T-cell (primary cell): ENCODE measurements at regions not wholly inside any gene's neighbourhood (a gene's known extent, or its start where the extent isn't known, plus 50 kb on each side); places are given as distances from the start of the nearest gene placed in this dataset.

Source experiments
- ATAC-seq, 4 experiments: fragments of 200-7000 bp in 3 of 4; fragments of 150-1000 bp in 1 of 4; cut with Tn5 transposase; replicated peaks in 1 of 4; 1 replicate in 3 of 4; 2 replicates in 1 of 4; pipeline ENCODE4 v1.10.0; 2021; ENCODE audit warnings: moderate library complexity in 3 of 4, mild to moderate bottlenecking in 2 of 4, moderate number of reproducible peaks in 1 of 4
- CTCF ChIA-PET, 2 donors: fragments of 300-600 bp; sonication (Branson Sonifier 250); formaldehyde crosslinking; loops; one replicate each; lab custom pipeline; 2022; ENCODE audit warnings: antibody characterized with exemption in 2 of 2; lab: Charles Lee
- POLR2A ChIA-PET, 2 donors: fragments of 300-600 bp; sonication (Branson Sonifier 250); formaldehyde crosslinking; loops; one replicate each; lab custom pipeline; 2022; ENCODE audit warnings: antibody characterized with exemption in 2 of 2; lab: Charles Lee
- DNase-seq, 35 experiments: peaks; one replicate each; pipeline versions ENCODE4 v3.0.0 to v3.0.0-alpha.2; 2013 to 2023
- H3K27ac ChIP-seq: one replicate; pipeline ENCODE4 v1.5.1; 2013; ENCODE audit warnings: low read length
- H3K27me3 ChIP-seq, 2 experiments: replicated peaks in 1 of 2; 1 replicate in 1 of 2; 2 replicates in 1 of 2; pipeline versions ENCODE4 v1.6.1 to v1.7.0; 2013; ENCODE audit warnings: low read length in 1 of 2, mixed read lengths in 1 of 2; ENCODE audit not compliant: control insufficient read depth in 2 of 2, insufficient read depth in 2 of 2; ENCODE audit errors: extremely low read depth in 1 of 2
- H3K36me3 ChIP-seq, 2 donors: 1 replicate in 1 of 2; 2 replicates in 1 of 2; pipeline versions ENCODE4 v1.6.1 to v1.7.0; 2013; ENCODE audit warnings: low read length in 1 of 2; ENCODE audit not compliant: control insufficient read depth in 2 of 2, insufficient read depth in 1 of 2; ENCODE audit errors: extremely low read depth in 1 of 2
- H3K4me1 ChIP-seq, 2 experiments: 1 replicate in 1 of 2; 2 replicates in 1 of 2; pipeline versions ENCODE4 v1.6.1 to v1.7.0; 2013; ENCODE audit warnings: low read length in 2 of 2, mixed read lengths in 1 of 2; ENCODE audit not compliant: insufficient read depth in 2 of 2, control insufficient read depth in 1 of 2; ENCODE audit errors: extremely low read depth in 1 of 2
- H3K4me3 ChIP-seq, 2 donors: 1 replicate in 1 of 2; 2 replicates in 1 of 2; pipeline versions ENCODE4 v1.5.1 to v1.7.0; 2013; ENCODE audit warnings: mild to moderate bottlenecking in 2 of 2, low read length in 1 of 2, moderate library complexity in 1 of 2; ENCODE audit not compliant: control insufficient read depth in 1 of 2; ENCODE audit errors: extremely low read depth in 1 of 2
- H3K9me3 ChIP-seq: 2 replicates; pipeline ENCODE4 v1.7.0; 2013
- H3K27ac Mint-ChIP-seq, 2 donors: one replicate each; pipeline ENCODE4 v1.8.0; 2020 to 2021; ENCODE audit warnings: mild to moderate bottlenecking in 2 of 2, mixed read lengths in 2 of 2
- H3K27me3 Mint-ChIP-seq, 2 donors: one replicate each; pipeline ENCODE4 v1.8.0; 2021 to 2022; ENCODE audit warnings: mixed read lengths in 2 of 2
- H3K36me3 Mint-ChIP-seq: one replicate; pipeline ENCODE4 v1.8.0; 2021; ENCODE audit warnings: mixed read lengths
- H3K4me1 Mint-ChIP-seq, 3 donors: one replicate each; pipeline ENCODE4 v1.8.0; 2020 to 2022; ENCODE audit warnings: mixed read lengths in 3 of 3, mild to moderate bottlenecking in 1 of 3
- H3K4me3 Mint-ChIP-seq, 3 donors: one replicate each; pipeline ENCODE4 v1.8.0; 2020 to 2022; ENCODE audit warnings: mild to moderate bottlenecking in 3 of 3, mixed read lengths in 3 of 3, moderate library complexity in 3 of 3
- H3K9me3 Mint-ChIP-seq, 3 donors: one replicate each; pipeline ENCODE4 v1.8.0; 2020 to 2022; ENCODE audit warnings: mixed read lengths in 3 of 3
- whole genome bisulfite sequencing: methylation state at CpG from one replicate; pipeline ENCODE4 v1.1.5; 2013; ENCODE audit warnings: missing lambda C conversion rate; ENCODE audit not compliant: insufficient coverage; 5-methylcytosine and 5-hydroxymethylcytosine counted together

DNA sequence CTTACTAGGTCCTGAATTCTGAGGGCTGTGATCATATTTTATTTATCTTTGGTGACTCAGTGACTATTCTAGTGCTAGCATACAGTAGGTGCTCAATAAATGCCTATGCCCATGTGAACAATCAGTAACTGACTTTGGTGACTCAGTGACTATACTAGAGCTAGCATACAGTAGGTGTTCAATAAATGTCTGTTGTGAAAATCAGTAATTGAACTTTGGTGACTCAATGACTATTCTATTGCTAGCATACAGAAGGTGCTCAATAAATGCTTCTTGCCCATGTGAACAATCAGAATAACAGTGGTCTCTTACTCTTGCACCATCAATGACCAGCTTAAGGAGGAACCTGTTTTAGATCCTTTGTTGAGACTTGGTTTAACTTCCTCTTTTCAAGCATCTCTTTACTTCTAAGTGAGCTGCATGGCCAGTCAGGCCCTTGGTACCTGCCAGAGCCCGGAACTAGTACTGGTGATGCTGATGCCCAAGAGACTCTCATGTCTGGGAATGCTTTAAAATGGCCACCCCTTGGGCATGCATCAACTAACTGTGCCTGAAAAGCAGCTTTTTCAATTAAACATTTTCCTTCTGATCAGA, 214.9 kb upstream of the SPRED2 start:
- H3K4me1 ChIP-seq: no peaks in the 10 kb centered on the region
- H3K27ac Mint-ChIP-seq: no peak overlapping the region
- 80% methylated on average over 1 of the region's 1 CpG for WGBS
- ChIA-PET POLR2A (no interaction called here), CTCF (no interaction called here)
- ATAC-seq: no peak
- no peak overlapping the region for H3K4me3 Mint-ChIP-seq
- no peaks in the 10 kb centered on the region for H3K36me3 Mint-ChIP-seq
- no peak overlapping the region for H3K4me3 ChIP-seq
- no peaks in the 10 kb centered on the region for H3K27me3 ChIP-seq
- H3K4me1 Mint-ChIP-seq: no peaks in the 10 kb centered on the region
- H3K27ac ChIP-seq: no peak overlapping the region
- H3K27me3 Mint-ChIP-seq: no peaks in the 10 kb centered on the region
- no peaks in the 10 kb centered on the region for H3K36me3 ChIP-seq
- no peaks in the 10 kb centered on the region for H3K9me3 ChIP-seq
- no peaks in the 10 kb centered on the region for H3K9me3 Mint-ChIP-seq
- DNase-seq: no peak

DNA sequence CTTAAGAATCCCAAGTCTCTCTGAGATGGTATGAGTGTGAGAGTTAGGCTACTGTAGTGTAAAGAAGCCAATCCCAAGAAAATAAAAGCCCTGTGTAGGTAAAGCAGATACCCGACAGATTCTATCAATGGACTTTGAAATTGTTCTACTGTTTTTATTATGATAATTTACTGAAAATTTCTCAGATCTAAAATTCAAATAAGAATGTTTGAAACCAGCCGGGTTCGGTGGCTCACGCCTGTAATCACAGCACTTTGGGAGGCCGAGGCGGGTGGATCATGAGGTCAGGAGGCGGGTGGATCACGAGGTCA, 208.3 kb upstream of the SPRED2 start:
- DNase-seq (no peak), ATAC-seq (no peak)
- H3K36me3 ChIP-seq: no peaks in the 10 kb centered on the region
- peaks cover 3 to 5% (median 4%) of the 10 kb centered on the region in 3 donors for H3K4me1 Mint-ChIP-seq
- no peaks in the 10 kb centered on the region for H3K36me3 Mint-ChIP-seq
- WGBS: no CpG with 5 or more reads among the region's 8 CpGs
- H3K27ac ChIP-seq: no peak overlapping the region
- H3K9me3 Mint-ChIP-seq: no peaks in the 10 kb centered on the region
- POLR2A ChIA-PET: no interaction called here
- no peaks in the 10 kb centered on the region for H3K9me3 ChIP-seq
- peaks cover 12 to 13% of the 10 kb centered on the region in 2 donors for H3K27me3 Mint-ChIP-seq
- H3K4me1 ChIP-seq: no peaks in the 10 kb centered on the region
- CTCF ChIA-PET: no interaction called here
- H3K27ac Mint-ChIP-seq: no peak overlapping the region
- no peak overlapping the region for H3K4me3 Mint-ChIP-seq
- H3K4me3 ChIP-seq: no peak overlapping the region
- H3K27me3 ChIP-seq: peaks cover 0 to 9% of the 10 kb centered on the region in 2 experiments

DNA sequence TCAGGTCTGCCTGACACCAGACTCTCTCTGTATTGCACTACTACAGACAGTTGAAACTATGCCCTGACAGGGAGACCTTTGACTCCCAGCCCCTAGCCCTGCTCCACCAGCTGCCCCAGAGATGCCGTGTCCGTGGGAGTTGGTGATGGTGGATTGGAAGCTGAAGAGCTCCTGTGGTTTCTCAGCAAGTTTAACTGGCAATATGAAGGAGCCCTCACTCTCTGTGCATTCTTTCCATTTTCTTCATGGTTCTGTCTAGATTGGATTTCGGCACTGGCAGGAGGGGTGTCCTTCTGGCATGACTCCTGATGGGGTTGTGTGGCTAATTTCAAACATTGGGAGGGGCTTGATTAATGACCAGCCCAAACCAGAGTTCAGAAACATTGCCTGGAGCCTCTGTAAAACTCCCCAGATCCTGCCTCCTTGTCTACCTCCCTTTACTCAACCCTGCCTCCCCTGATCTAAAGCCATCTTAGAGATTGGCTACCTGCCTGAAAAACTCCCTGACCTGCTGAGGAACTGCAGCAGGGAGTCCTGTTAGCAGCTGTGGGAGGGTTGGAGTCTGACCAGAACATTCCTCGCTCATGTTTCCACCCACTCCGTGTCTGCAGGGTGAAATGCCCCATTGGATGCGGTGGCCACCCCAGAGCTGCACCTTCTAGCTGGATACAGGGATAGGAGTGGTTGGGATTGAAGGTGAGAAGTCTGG, 206.9 kb upstream of the SPRED2 start:
- no peaks in the 10 kb centered on the region for H3K4me1 ChIP-seq
- POLR2A ChIA-PET: no interaction called here

DNA sequence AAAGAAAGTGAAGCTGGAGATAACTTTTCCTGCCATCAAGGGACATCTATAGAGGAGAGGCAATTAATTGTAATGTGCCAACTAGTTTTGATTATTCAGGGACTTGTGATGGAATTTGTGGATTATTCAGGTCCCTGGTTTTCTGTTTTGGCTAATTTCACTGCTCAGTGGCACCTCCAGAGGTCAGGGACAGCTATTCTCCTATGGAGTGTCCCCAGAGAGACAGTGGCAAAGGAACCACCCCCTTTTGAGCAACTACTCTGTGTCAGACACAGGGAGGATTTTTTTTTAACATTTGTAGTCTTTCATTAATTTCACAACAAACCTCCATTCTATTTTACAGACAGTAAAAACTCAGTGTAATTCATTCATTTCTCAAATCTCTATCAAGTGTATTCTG, 206.0 kb upstream of the SPRED2 start:
- peaks cover 0 to 9% of the 10 kb centered on the region in 2 experiments for H3K27me3 ChIP-seq
- CTCF ChIA-PET: no interaction called here

More for the DNA sequence above, 206.9 kb upstream of the SPRED2 start:
- Histone ChIP-seq H3K27me3 (peaks cover 0 to 9% of the 10 kb centered on the region in 2 experiments), H3K27ac (no peak overlapping the region), H3K36me3 (no peaks in the 10 kb centered on the region), H3K4me3 (no peak overlapping the region), H3K9me3 (no peaks in the 10 kb centered on the region)
- DNase-seq (no peak), ATAC-seq (no peak)
- Mint-ChIP-seq H3K27ac (no peak overlapping the region), H3K27me3 (peaks cover 12 to 13% of the 10 kb centered on the region in 2 donors), H3K4me1 (peaks cover 3 to 5% (median 4%) of the 10 kb centered on the region in 3 donors), H3K36me3 (no peaks in the 10 kb centered on the region), H3K9me3 (no peaks in the 10 kb centered on the region), H3K4me3 (no peak overlapping the region)
- CTCF ChIA-PET: no interaction called here
- WGBS: 94% methylated on average over 2 of the region's 6 CpGs

DNA sequence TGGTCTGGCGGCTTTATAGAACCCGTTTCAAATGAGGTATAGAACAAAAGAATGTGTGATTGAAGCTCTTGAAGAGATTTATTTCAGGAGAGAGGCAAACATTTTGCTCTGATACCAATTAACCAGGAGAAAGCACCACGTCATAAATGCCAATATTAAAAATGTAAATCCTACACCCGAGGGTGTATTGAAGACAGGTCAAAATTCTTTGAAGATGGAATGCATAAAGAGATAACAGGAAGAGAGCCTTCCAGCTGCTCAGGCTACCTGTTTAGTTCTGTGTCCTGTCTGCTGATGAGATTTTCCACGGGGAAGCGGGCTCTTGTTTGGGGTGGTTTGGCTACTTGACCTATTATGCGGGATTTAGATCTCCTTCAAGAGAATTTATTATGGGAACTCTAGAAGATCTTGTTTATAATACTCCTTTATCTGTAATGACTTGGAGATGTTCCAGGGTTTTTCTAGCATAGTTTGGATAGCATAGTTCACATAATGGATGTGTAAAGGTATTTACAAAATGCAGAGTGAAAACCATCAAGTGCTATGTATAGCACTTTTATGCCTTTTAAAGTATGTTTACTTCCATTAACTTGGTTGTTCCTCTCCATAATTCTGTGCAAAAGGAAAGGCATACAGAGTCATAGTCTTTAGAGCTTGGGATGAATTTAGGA, 204.5 kb upstream of the SPRED2 start:
- Mint-ChIP-seq H3K4me1 (peaks cover 3 to 5% (median 4%) of the 10 kb centered on the region in 3 donors), H3K27ac (no peak overlapping the region), H3K27me3 (peaks cover 17% of the 10 kb centered on the region in 2 donors), H3K36me3 (no peaks in the 10 kb centered on the region), H3K4me3 (no peak overlapping the region), H3K9me3 (no peaks in the 10 kb centered on the region)
- no peaks in the 10 kb centered on the region for H3K36me3 ChIP-seq
- no peak overlapping the region for H3K4me3 ChIP-seq
- H3K4me1 ChIP-seq: no peaks in the 10 kb centered on the region
- no peak for DNase-seq
- no peak overlapping the region for H3K27ac ChIP-seq
- ChIA-PET POLR2A (no interaction called here), CTCF (no interaction called here)
- ATAC-seq: no peak
- H3K9me3 ChIP-seq: no peaks in the 10 kb centered on the region
- peaks cover 0 to 9% of the 10 kb centered on the region in 2 experiments for H3K27me3 ChIP-seq
- WGBS: 83% methylated on average over 1 of the region's 7 CpGs

More for the DNA sequence above, 206.0 kb upstream of the SPRED2 start:
- H3K27ac ChIP-seq: no peak overlapping the region
- Mint-ChIP-seq H3K27me3 (peaks cover 12 to 13% of the 10 kb centered on the region in 2 donors), H3K4me1 (peaks cover 3 to 5% (median 4%) of the 10 kb centered on the region in 3 donors), H3K9me3 (no peaks in the 10 kb centered on the region), H3K4me3 (no peak overlapping the region), H3K36me3 (no peaks in the 10 kb centered on the region), H3K27ac (no peak overlapping the region)
- ATAC-seq: no peak
- no peaks in the 10 kb centered on the region for H3K9me3 ChIP-seq
- DNase-seq: no peak
- POLR2A ChIA-PET: interaction anchor here in 1 of 2 donors (0.6 kb wide), 1 partner anchor 16 kb away, joined by 3 read pairs; no protein-coding TSS in a partner anchor
- no peak overlapping the region for H3K4me3 ChIP-seq
- no peaks in the 10 kb centered on the region for H3K36me3 ChIP-seq
- no peaks in the 10 kb centered on the region for H3K4me1 ChIP-seq

DNA sequence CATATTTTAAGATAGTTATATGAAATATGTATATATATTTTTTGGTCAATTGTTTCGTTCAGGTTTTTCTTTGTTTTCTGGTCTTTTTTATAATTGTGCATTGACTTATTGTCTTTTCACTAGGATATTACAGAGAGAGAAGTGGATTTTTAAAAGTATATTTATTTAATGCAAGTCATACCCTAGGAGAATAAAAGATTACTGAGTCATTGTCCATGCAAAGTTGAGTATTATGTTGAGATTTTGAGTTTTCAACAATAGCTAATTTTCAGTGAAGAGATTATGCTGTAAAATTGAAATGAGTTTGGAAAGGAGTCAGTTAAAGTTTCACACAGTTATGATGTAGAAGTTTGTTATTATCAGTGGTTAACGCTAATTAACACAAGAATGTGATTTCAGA, 203.6 kb upstream of the SPRED2 start:
- DNase-seq: no peak
- Mint-ChIP-seq H3K36me3 (no peaks in the 10 kb centered on the region), H3K4me3 (no peak overlapping the region), H3K27me3 (peaks cover 17 to 20% of the 10 kb centered on the region in 2 donors), H3K27ac (no peak overlapping the region), H3K9me3 (no peaks in the 10 kb centered on the region), H3K4me1 (peaks cover 3 to 5% (median 4%) of the 10 kb centered on the region in 3 donors)
- H3K4me1 ChIP-seq: no peaks in the 10 kb centered on the region
- H3K9me3 ChIP-seq: no peaks in the 10 kb centered on the region
- H3K27me3 ChIP-seq: peaks cover 0 to 9% of the 10 kb centered on the region in 2 experiments
- 89% methylated on average over 1 of the region's 2 CpGs for WGBS
- POLR2A ChIA-PET: no interaction called here
- CTCF ChIA-PET: no interaction called here
- no peak overlapping the region for H3K4me3 ChIP-seq
- no peaks in the 10 kb centered on the region for H3K36me3 ChIP-seq
- no peak overlapping the region for H3K27ac ChIP-seq
- no peak for ATAC-seq
